ENCODE measurements at regions not wholly inside any gene's neighbourhood (a gene's known extent, or its start where the extent isn't known, plus 50 kb on each side); places are given as distances from the start of the nearest gene placed in this dataset.

DNA sequence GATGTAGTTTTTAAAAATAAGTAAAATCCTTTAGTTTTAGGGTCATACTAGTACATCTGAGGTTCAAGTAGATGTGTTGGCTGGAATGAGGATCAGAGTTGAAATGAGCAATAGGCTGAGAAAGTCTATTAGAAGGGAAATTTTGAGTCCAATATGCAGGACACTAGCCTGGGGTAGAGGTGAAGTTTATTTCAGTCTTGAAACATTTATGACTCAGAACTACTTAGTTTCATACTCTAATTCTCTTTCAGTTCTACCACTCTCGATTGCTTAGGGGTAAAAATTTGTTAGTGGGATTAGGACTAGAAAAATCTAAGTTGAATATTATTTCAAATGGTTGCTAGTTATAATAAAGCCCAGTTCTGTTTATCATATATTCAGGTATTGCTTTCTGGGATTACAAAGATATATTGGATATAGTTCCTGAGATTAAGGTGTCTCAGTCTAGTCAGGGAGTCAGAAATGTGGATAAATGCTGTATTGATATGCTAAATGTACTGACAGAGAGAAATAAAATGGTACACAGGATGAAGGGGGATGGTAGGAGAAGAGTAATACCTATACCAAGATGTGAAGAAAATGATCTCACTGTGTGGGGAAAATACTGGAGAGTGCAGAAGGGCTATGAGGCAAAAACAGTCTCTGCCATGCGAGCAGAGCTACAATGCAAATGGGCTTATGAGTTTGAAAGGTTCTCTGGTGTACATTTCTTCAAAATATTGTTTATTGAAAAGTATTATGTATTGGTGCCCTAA lies 395.8 kb upstream of the FBXO33 start:
- Histone ChIP-seq H3K14ac (ENCODE audit: insufficient read depth, low read length) (no peak overlapping the region), H3T11ph (ENCODE audit: low read length) (no peak overlapping the region), H3K4me2 (ENCODE audit: insufficient read depth, insufficient read length, low read length) (no peak overlapping the region), H3K9ac (ENCODE audit: extremely low read depth, insufficient read length, low read length) (no peak overlapping the region), H3K23ac (ENCODE audit: insufficient read length, low read depth, low read length) (no peak overlapping the region), H3K56ac (ENCODE audit: insufficient read length, low read depth, low read length) (no peak overlapping the region), H2BK20ac (ENCODE audit: low read depth, low read length, poor library complexity, severe bottlenecking) (no peak overlapping the region), H2BK12ac (ENCODE audit: insufficient read length, low read depth, low read length) (no peak overlapping the region), H3K79me1 (ENCODE audit: insufficient read depth, low read depth, low read length, poor library complexity, severe bottlenecking) (no peaks in the 10 kb centered on the region), H3K79me2 (ENCODE audit: insufficient read depth, low read length) (no peaks in the 10 kb centered on the region), H4K91ac (ENCODE audit: insufficient read length, low read depth, low read length) (no peak overlapping the region), H2BK5ac (ENCODE audit: insufficient read length, low read length) (no peak overlapping the region), H3K23me2 (ENCODE audit: insufficient read length, low read depth, low read length, poor library complexity, severe bottlenecking) (no peaks in the 10 kb centered on the region), H3K4ac (ENCODE audit: low read depth, low read length) (no peak overlapping the region), H4K8ac (replicated peaks; ENCODE audit: insufficient read length, low read depth, low read length) (no peak overlapping the region), H2BK120ac (ENCODE audit: low read depth, low read length, poor library complexity, severe bottlenecking) (no peak overlapping the region), H2BK15ac (ENCODE audit: low read depth, low read length) (no peak overlapping the region), H4K5ac (ENCODE audit: insufficient read length, low read depth, low read length) (no peak overlapping the region), H2AK5ac (ENCODE audit: insufficient read length, low read length) (no peak overlapping the region), H2AFZ (ENCODE audit: low read length) (no peak overlapping the region), H3K27ac (ENCODE audit: insufficient read length, low read depth, low read length) (no peak overlapping the region), H3K18ac (ENCODE audit: insufficient read length, low read depth, low read length) (no peak overlapping the region), H4K20me1 (ENCODE audit: control insufficient read depth, insufficient read depth, insufficient read length) (no peaks in the 10 kb centered on the region), H3K27me3 (ENCODE audit: insufficient read depth, low read length) (no peaks in the 10 kb centered on the region), H3K9me3 (ENCODE audit: control insufficient read depth, low read depth, low read length) (no peaks in the 10 kb centered on the region), H3K4me1 (ENCODE audit: insufficient read depth, low read length) (no peaks in the 10 kb centered on the region)
- no peak for DNase-seq
- WGBS (ENCODE audit: extremely low coverage, insufficient read length, low lambda C conversion rate) = no CpG with 5 or more reads among the region's 2 CpGs
- Mint-ChIP-seq H3K4me1 (no peaks in the 10 kb centered on the region; a peak in 1 of 4 replicates), H3K4me3 (no peak overlapping the region), H3K36me3 (ENCODE audit: insufficient read depth in 1 of 3, low read depth in 3 of 3) (no peaks in the 10 kb centered on the region), H3K9me3 (no peaks in the 10 kb centered on the region; a peak in 1 of 5 replicates), H3K27me3 (ENCODE audit: low read depth) (no peaks in the 10 kb centered on the region), H3K27ac (no peak overlapping the region; a peak in 1 of 7 replicates)
- TF ChIP-seq, protein P1, sequence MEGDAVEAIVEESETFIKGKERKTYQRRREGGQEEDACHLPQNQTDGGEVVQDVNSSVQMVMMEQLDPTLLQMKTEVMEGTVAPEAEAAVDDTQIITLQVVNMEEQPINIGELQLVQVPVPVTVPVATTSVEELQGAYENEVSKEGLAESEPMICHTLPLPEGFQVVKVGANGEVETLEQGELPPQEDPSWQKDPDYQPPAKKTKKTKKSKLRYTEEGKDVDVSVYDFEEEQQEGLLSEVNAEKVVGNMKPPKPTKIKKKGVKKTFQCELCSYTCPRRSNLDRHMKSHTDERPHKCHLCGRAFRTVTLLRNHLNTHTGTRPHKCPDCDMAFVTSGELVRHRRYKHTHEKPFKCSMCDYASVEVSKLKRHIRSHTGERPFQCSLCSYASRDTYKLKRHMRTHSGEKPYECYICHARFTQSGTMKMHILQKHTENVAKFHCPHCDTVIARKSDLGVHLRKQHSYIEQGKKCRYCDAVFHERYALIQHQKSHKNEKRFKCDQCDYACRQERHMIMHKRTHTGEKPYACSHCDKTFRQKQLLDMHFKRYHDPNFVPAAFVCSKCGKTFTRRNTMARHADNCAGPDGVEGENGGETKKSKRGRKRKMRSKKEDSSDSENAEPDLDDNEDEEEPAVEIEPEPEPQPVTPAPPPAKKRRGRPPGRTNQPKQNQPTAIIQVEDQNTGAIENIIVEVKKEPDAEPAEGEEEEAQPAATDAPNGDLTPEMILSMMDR (conservative IDR thresholded peaks at IDR 0.05) = no peak
